Stimulated activated CD4-positive, alpha-beta T cell treated with anti-CD3 and anti-CD28 coated beads, TNF-alpha, amount 100 ng/mL, for 1 hour (primary cell): ENCODE measurements at regions not wholly inside any gene's neighbourhood (a gene's known extent, or its start where the extent isn't known, plus 50 kb on each side); places are given as distances from the start of the nearest gene placed in this dataset.
"Not testable (repeated sequence)": the region's sequence is repeated elsewhere in the genome, so short reads cannot be mapped to it uniquely, and the experiment has no call there.

ENCODE experiments used
- DNase-seq, 3 donors: peaks; one replicate each; pipeline ENCODE4 v3.0.0-alpha.2; 2020; ENCODE audit warnings: low read depth in 3 of 3, low spot score in 1 of 3

GRCh38 chr9:41075671-41076070 is 52.8 kb downstream of the FOXD4L6 start:
- not testable (repeated sequence) for DNase-seq

GRCh38 chr9:41074356-41074942 is 54.0 kb downstream of the FOXD4L6 start:
- DNase-seq, result not testable (repeated sequence)

- not testable (repeated sequence) for DNase-seq
These were observed 54.8 kb downstream of the FOXD4L6 start for GRCh38 chr9:41073471-41074243.

- not testable (repeated sequence) for DNase-seq
These were observed 64.2 kb downstream of the FOXD4L6 start for GRCh38 chr9:41064125-41064795.

- not testable (repeated sequence) for DNase-seq
These were observed 65.2 kb downstream of the FOXD4L6 start for GRCh38 chr9:41063243-41063642.

- not testable (repeated sequence) for DNase-seq
These were observed 68.9 kb downstream of the FOXD4L6 start for GRCh38 chr9:41059603-41060002.

- DNase-seq, result not testable (repeated sequence)
These were observed 74.7 kb downstream of the FOXD4L6 start for GRCh38 chr9:41053666-41054363.

- DNase-seq, result not testable (repeated sequence)
These were observed 79.8 kb downstream of the FOXD4L6 start for GRCh38 chr9:41048672-41049071.

- not testable (repeated sequence) for DNase-seq
These were observed 80.7 kb downstream of the FOXD4L6 start for GRCh38 chr9:41047792-41048191.

GRCh38 chr9:41044930-41045329 is 83.6 kb downstream of the FOXD4L6 start:
- not testable (repeated sequence) for DNase-seq

- not testable (repeated sequence) for DNase-seq
These were observed 85.0 kb downstream of the FOXD4L6 start for GRCh38 chr9:41043433-41043832.

GRCh38 chr9:41042111-41042510 is 86.4 kb downstream of the FOXD4L6 start:
- not testable (repeated sequence) for DNase-seq

GRCh38 chr9:41040705-41041342 is 87.7 kb downstream of the FOXD4L6 start:
- DNase-seq, result not testable (repeated sequence)

- not testable (repeated sequence) for DNase-seq
These were observed 93.2 kb downstream of the FOXD4L6 start for GRCh38 chr9:41035276-41035675.

- not testable (repeated sequence) for DNase-seq
These were observed 93.7 kb downstream of the FOXD4L6 start for GRCh38 chr9:41034699-41035197.

GRCh38 chr9:41033877-41034276 is 94.6 kb downstream of the FOXD4L6 start:
- not testable (repeated sequence) for DNase-seq

- not testable (repeated sequence) for DNase-seq
These were observed 95.1 kb downstream of the FOXD4L6 start for GRCh38 chr9:41033360-41033759.

- not testable (repeated sequence) for DNase-seq
These were observed 101.4 kb downstream of the FOXD4L6 start for GRCh38 chr9:41026912-41027676.

GRCh38 chr9:41022365-41022764 is 106.1 kb downstream of the FOXD4L6 start:
- DNase-seq, result not testable (repeated sequence)
